OCI-LY1 (cell line): ENCODE measurements at regions not wholly inside any gene's neighbourhood (a gene's known extent, or its start where the extent isn't known, plus 50 kb on each side); places are given as distances from the start of the nearest gene placed in this dataset.

Experiments used
- H2AFZ ChIP-seq: fragments of 200-600 bp; sonication (generic), shearing (Covaris generic); 2 replicates; pipeline ENCODE4 v1.6.0; 2014; ENCODE audit warnings: antibody characterized with exemption, mild to moderate bottlenecking, low read length
- H3F3A ChIP-seq: fragments of 200-600 bp; sonication (generic), shearing (Covaris generic); 2 replicates; pipeline ENCODE4 v1.6.0; 2014; ENCODE audit warnings: mild to moderate bottlenecking, antibody characterized with exemption, low read length, moderate library complexity; ENCODE audit not compliant: insufficient read depth
- H3K27ac ChIP-seq: fragments of 200-600 bp; sonication (generic); 2 replicates; pipeline ENCODE4 v1.5.1; 2014; ENCODE audit warnings: low read length, mixed run types, mild to moderate bottlenecking, low read depth; ENCODE audit not compliant: poor library complexity, severe bottlenecking
- H3K27me3 ChIP-seq: fragments of 200-600 bp; sonication (generic); 2 replicates; pipeline ENCODE4 v1.6.0; 2014; ENCODE audit warnings: antibody characterized with exemption, mild to moderate bottlenecking, low read length, moderate library complexity; ENCODE audit not compliant: insufficient read depth
- H3K36me3 ChIP-seq: fragments of 200-600 bp; sonication (generic); 2 replicates; pipeline ENCODE4 v1.6.1; 2014; ENCODE audit warnings: mild to moderate bottlenecking, antibody characterized with exemption, low read length, moderate library complexity, mixed read lengths; ENCODE audit not compliant: insufficient read depth
- H3K4me1 ChIP-seq: fragments of 200-600 bp; sonication (generic); 2 replicates; pipeline ENCODE4 v1.5.1; 2014; ENCODE audit warnings: mild to moderate bottlenecking, low read length, moderate library complexity; ENCODE audit not compliant: insufficient read depth, severe bottlenecking
- H3K4me2 ChIP-seq: fragments of 200-600 bp; sonication (generic), shearing (Covaris generic); 2 replicates; pipeline ENCODE4 v1.6.1; 2014; ENCODE audit warnings: low read length
- H3K4me3 ChIP-seq: fragments of 200-600 bp; sonication (generic); 2 replicates; pipeline ENCODE4 v1.5.1; 2014; ENCODE audit warnings: low read length, low read depth, mild to moderate bottlenecking, mixed read lengths; ENCODE audit not compliant: poor library complexity, severe bottlenecking
- H3K79me2 ChIP-seq: fragments of 200-600 bp; shearing (Covaris generic); 2 replicates; pipeline ENCODE4 v1.6.1; 2016; ENCODE audit warnings: mixed run types, low read length, mixed read lengths; ENCODE audit not compliant: insufficient read depth
- H3K9ac ChIP-seq: fragments of 200-600 bp; sonication (generic), shearing (Covaris generic); 2 replicates; pipeline ENCODE4 v1.6.1; 2014; ENCODE audit warnings: mild to moderate bottlenecking, low read length, mixed read lengths
- H3K9me2 ChIP-seq: fragments of 200-600 bp; sonication (generic), shearing (Covaris generic); 2 replicates; pipeline ENCODE4 v1.6.1; 2014; ENCODE audit warnings: low read depth, mild to moderate bottlenecking, low read length, mixed read lengths
- H3K9me3 ChIP-seq: fragments of 200-600 bp; shearing (Covaris generic); 2 replicates; pipeline ENCODE4 v1.6.1; 2014; ENCODE audit warnings: low read length, mixed read lengths
- H4K20me1 ChIP-seq: fragments of 200-600 bp; sonication (generic), shearing (Covaris generic); 2 replicates; pipeline ENCODE4 v1.6.0; 2016; ENCODE audit warnings: mild to moderate bottlenecking, low read length; ENCODE audit not compliant: insufficient read depth
- CTCF ChIP-seq: fragments of 200-600 bp; sonication (generic), shearing (Covaris generic); IDR thresholded peaks from 2 replicates; pipeline ENCODE4 v1.5.1; 2017; ENCODE audit warnings: mild to moderate bottlenecking, antibody characterized with exemption, low read length, moderate library complexity, mixed read lengths
- EZH2 ChIP-seq: fragments of 200-600 bp; sonication (generic), shearing (Covaris generic); IDR thresholded peaks from 2 replicates; pipeline ENCODE4 v1.8.0; 2017; ENCODE audit warnings: borderline replicate concordance, mixed run types, mild to moderate bottlenecking, antibody characterized with exemption, low read length, moderate library complexity, mixed read lengths

- H3K36me3 ChIP-seq = no peaks in the 10 kb centered on the region
- no peak overlapping the region for H3K9ac ChIP-seq
- TF ChIP-seq EZH2 (no peak), CTCF (no peak)
- H3K27me3 ChIP-seq = no peaks in the 10 kb centered on the region
- H3K9me3 ChIP-seq = no peaks in the 10 kb centered on the region
- no peaks in the 10 kb centered on the region for H3K79me2 ChIP-seq
- no peak overlapping the region for H2AFZ ChIP-seq
- H4K20me1 ChIP-seq = no peaks in the 10 kb centered on the region
- H3F3A ChIP-seq = no peaks in the 10 kb centered on the region
- no peaks in the 10 kb centered on the region for H3K4me1 ChIP-seq
- no peak overlapping the region for H3K4me3 ChIP-seq
- no peaks in the 10 kb centered on the region for H3K9me2 ChIP-seq
- H3K4me2 ChIP-seq = no peak overlapping the region
- no peak overlapping the region for H3K27ac ChIP-seq
Observed at GRCh38 chr4:15317246-15317645, 110.6 kb upstream of the C1QTNF7 start.

- Histone ChIP-seq H2AFZ (no peak overlapping the region), H3K27ac (no peak overlapping the region), H4K20me1 (no peaks in the 10 kb centered on the region), H3K4me2 (no peak overlapping the region), H3K79me2 (no peaks in the 10 kb centered on the region), H3K9ac (no peak overlapping the region), H3K9me2 (no peaks in the 10 kb centered on the region), H3K4me1 (no peaks in the 10 kb centered on the region), H3F3A (no peaks in the 10 kb centered on the region), H3K4me3 (no peak overlapping the region), H3K36me3 (no peaks in the 10 kb centered on the region), H3K9me3 (no peaks in the 10 kb centered on the region), H3K27me3 (no peaks in the 10 kb centered on the region)
- TF ChIP-seq EZH2 (no peak), CTCF (no peak)
Observed at GRCh38 chr4:15318621-15319348, 109.0 kb upstream of the C1QTNF7 start.

- no peak overlapping the region for H3K4me3 ChIP-seq
- H4K20me1 ChIP-seq = no peaks in the 10 kb centered on the region
- H3K36me3 ChIP-seq = no peaks in the 10 kb centered on the region
- H3K4me1 ChIP-seq = no peaks in the 10 kb centered on the region
- H2AFZ ChIP-seq = no peak overlapping the region
- no peaks in the 10 kb centered on the region for H3F3A ChIP-seq
- TF ChIP-seq EZH2 (no peak), CTCF (no peak)
- no peaks in the 10 kb centered on the region for H3K79me2 ChIP-seq
- H3K27ac ChIP-seq = no peak overlapping the region
- no peaks in the 10 kb centered on the region for H3K27me3 ChIP-seq
- H3K9me2 ChIP-seq = no peaks in the 10 kb centered on the region
- H3K4me2 ChIP-seq = no peak overlapping the region
- H3K9me3 ChIP-seq = no peaks in the 10 kb centered on the region
- H3K9ac ChIP-seq = no peak overlapping the region
Observed at GRCh38 chr4:15320121-15320678, 107.6 kb upstream of the C1QTNF7 start.
